Fibroblast of the aortic adventitia (primary cell): ENCODE measurements at regions not wholly inside any gene's neighbourhood (a gene's known extent, or its start where the extent isn't known, plus 50 kb on each side); places are given as distances from the start of the nearest gene placed in this dataset.
"Not testable (repeated sequence)": the region's sequence is repeated elsewhere in the genome, so short reads cannot be mapped to it uniquely, and the experiment has no call there.

ENCODE experiments used
- DNase-seq: peaks from one replicate; pipeline ENCODE4 v3.0.0-alpha.2; 2010; ENCODE audit warnings: low read depth
- H3K4me3 ChIP-seq: 2 replicates; pipeline ENCODE4 v1.5.1; 2011; ENCODE audit warnings: low read depth, mild to moderate bottlenecking, control low read depth, low read length, moderate library complexity
- TF ChIP-seq, protein P1 (sequence below): IDR thresholded peaks from 2 replicates; pipeline ENCODE4 v1.5.1; 2011; ENCODE audit warnings: mild to moderate bottlenecking, low read length, control low read depth, inconsistent platforms; ENCODE audit not compliant: insufficient read depth

DNA sequence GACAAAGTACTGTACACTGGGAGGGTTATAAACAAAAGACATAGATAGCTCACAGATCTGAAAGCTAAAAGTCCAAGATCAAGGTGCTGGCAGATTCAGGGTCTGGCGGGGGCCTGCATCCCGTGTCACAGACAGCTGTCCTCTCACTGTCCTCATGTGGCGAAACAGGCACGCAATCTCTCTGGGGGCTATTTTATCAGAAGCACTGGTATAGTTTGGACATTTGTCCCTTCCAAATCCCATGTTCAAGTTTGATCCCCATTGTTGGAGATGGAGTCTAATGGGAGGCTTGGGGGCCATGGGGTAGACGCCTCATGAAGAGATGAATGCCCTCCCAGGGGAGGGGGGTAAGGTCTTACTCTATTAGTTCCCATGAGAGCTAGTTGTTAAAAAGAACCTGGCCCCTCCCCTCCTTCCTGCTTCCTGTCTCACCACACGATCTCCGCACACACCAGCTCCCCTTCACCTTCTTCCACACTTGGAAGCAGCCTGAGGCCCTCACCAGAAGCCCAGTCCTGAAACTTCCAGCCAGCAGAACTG lies 72.5 kb upstream of the UCN3 start:
- no peak for DNase-seq
- H3K4me3 ChIP-seq = no peak overlapping the region
- TF ChIP-seq, protein P1, sequence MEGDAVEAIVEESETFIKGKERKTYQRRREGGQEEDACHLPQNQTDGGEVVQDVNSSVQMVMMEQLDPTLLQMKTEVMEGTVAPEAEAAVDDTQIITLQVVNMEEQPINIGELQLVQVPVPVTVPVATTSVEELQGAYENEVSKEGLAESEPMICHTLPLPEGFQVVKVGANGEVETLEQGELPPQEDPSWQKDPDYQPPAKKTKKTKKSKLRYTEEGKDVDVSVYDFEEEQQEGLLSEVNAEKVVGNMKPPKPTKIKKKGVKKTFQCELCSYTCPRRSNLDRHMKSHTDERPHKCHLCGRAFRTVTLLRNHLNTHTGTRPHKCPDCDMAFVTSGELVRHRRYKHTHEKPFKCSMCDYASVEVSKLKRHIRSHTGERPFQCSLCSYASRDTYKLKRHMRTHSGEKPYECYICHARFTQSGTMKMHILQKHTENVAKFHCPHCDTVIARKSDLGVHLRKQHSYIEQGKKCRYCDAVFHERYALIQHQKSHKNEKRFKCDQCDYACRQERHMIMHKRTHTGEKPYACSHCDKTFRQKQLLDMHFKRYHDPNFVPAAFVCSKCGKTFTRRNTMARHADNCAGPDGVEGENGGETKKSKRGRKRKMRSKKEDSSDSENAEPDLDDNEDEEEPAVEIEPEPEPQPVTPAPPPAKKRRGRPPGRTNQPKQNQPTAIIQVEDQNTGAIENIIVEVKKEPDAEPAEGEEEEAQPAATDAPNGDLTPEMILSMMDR = no peak

DNA sequence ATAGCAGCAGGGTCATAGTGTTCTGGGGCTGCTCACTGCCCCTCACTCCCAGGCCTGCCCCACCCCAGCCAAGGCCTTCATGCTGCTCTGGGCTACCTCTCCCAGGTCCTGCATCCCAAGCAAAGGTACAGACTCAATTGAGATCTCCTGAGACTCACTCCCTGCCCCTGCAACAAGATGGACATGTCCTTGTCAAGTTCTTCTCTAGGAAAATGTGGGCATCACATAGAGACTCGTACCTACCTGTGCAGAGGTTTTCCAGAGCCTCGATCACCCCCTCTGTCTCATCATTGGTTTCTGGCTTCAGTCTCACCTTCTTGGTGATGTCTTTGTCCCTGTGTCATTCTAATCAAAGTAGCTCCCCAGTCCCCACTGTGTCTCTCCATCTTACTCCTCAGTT lies 71.8 kb upstream of the UCN3 start:
- not testable (repeated sequence) for H3K4me3 ChIP-seq, DNase-seq

DNA sequence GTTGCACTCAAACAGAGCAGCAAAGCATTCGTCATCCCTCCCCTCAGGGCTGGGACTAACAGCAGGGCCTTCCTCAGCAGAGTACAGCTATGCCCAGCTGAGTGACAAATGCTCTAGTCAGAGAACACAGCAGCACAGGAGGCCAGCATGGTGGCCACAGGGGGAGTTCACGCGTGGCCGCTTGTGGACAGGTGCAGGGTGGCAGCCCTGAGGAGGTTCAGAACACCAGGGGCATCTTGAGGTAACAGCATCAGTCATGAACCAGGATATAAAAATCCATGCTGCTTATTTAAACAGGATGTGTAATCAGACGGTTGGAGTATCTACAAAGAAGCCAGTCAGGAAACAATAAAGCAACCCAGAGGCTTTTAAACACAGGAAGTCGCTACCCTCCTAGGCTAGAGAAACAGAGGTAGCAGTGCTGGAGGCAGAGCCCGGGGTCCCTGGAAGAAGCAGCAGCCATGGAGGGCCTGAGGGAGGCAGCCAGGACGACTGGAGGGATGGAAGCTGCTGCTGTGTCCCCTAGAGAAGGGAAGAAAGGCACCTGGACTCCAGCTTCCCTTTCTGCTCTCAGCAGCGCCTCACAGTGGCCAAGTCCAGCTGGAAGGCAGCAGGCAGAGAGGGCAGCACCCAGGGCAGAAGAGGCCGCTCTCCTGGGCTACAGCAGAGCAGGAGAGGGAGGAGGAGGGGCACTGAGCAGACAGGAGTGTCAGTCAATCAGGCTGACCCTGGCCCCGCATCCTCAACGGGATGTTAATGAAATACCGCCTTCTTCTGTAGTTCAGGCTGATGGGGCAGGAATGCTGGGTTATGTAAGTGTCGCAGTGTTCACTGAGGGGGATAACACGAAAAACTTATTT lies 70.8 kb upstream of the UCN3 start:
- no peak for DNase-seq
- no peak overlapping the region for H3K4me3 ChIP-seq
- TF ChIP-seq, protein P1 = peak; percentile 51

DNA sequence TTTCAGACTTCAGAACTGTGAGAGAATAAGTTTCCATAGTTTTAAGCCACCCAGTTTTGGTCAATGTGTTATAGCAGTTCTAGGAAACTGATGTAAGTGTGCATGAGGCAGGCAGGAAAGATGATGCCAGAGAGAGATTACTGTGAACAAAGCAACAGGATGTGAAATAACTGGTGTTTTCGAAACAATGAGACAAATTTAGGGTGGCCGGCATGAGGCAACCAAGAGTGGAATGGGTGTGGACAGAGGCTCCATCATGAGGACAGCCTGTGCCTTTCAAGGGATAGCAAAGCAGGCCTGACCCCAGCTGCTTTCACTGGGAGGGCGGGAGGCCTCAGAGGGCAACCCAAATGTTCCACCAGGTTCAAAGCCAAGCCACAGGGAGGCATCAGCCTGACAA lies 67.3 kb upstream of the UCN3 start:
- no peak overlapping the region for H3K4me3 ChIP-seq
- TF ChIP-seq, protein P1 = no peak
- peak; percentile 72 for DNase-seq

DNA sequence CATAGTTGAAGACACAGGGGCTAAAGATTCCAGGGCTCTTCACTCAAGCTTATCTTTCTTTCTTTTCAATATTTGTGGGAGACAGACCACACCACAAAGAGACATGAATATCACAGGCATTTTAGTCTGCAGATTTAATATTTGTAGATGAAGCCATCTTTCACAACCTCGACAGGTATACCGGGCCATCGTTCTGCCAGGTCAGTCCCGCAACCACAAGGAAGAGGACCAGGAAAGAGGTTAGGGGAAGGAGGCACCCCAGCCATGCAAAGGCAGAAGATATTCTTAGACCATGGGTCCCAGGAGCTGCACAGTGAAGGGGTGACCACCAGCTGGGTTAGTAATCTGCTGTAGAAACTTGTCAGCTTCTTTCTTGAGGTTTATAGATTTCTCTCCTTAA lies 66.8 kb upstream of the UCN3 start:
- no peak overlapping the region for H3K4me3 ChIP-seq
- TF ChIP-seq, protein P1 = no peak
- no peak for DNase-seq

DNA sequence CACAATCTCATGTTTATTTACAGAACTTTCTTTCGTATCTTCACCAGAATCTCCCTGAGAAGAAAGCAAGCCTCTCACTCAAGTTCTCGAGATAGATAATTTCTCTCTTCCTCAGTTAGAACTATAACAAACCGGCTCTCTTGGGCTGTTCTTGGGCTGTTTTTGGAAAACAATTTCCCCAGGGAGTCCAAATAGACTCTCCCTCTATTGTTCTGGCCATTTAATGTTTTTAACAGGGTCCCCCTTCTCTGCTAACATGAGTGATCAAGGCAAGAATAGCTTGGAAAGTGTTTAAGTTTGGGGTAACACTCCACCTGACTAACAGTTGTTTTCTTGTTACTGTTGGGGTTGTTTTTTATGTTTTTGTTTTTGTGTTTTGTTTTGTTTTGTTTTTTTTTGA lies 64.8 kb upstream of the UCN3 start:
- H3K4me3 ChIP-seq = no peak overlapping the region
- TF ChIP-seq, protein P1 = no peak
- no peak for DNase-seq

DNA sequence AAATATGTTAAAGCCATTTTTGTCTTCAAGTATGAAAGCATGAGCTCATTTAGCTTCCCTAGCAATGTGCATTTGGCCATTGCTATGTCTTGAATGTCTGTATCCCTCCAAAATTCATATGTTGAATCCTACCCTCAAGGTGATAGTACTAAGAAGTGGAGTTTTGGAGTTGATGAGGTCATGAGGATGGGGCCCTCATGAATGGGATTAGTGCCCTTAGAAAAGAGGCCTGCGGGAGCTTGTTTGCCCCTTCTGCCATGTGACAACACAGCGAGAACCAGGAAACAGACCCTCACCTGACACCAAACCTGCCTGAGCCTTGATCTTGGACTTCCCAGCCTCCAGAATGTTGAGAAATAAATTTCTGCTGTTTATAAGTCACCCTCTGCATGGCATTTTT lies 61.3 kb upstream of the UCN3 start:
- TF ChIP-seq, protein P1 = no peak
- DNase-seq = no peak
- no peak overlapping the region for H3K4me3 ChIP-seq
